ENCODE measurements at regions not wholly inside any gene's neighbourhood (a gene's known extent, or its start where the extent isn't known, plus 50 kb on each side); places are given as distances from the start of the nearest gene placed in this dataset.
"Not testable (repeated sequence)": the region's sequence is repeated elsewhere in the genome, so short reads cannot be mapped to it uniquely, and the experiment has no call there.

DNA sequence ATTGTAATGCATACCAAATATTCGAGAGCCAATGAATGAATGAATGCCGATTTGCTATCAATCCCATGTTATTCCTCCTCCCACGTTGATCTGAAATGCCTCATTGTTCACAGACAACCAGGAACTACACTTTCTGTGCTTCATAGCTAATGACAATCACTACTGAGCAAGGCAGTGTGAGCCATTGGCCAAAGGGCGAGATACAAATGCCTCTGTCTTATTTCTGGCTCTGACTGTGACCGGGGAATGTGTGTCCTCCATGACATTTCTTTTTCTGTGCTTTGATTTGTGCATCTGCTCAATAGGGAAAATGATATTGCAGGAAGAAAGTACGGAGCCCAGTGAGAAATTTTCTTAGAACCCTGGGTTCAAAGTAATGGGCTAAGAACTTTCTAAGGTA lies 217.1 kb downstream of the CXCL12 start:
- no peak for DNase-seq

DNA sequence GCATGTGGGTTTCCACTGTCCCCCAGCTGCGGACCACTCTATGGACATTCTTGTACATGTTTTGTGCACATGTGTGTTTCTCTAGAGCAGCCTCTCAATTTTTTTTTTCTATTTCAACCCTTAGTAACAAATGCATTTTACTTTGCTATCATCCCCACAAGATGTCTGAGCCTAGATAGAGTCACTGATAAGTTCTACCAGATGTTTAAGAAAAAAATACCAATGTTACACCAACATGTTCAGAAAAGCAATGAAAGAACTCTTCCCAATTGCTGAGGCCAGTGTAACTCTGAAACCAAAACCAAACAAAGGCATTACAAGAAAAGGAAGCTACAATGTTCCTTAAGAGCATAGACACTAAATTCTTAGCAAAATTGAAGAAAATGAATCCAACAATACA lies 218.5 kb downstream of the CXCL12 start:
- no peak for DNase-seq

DNA sequence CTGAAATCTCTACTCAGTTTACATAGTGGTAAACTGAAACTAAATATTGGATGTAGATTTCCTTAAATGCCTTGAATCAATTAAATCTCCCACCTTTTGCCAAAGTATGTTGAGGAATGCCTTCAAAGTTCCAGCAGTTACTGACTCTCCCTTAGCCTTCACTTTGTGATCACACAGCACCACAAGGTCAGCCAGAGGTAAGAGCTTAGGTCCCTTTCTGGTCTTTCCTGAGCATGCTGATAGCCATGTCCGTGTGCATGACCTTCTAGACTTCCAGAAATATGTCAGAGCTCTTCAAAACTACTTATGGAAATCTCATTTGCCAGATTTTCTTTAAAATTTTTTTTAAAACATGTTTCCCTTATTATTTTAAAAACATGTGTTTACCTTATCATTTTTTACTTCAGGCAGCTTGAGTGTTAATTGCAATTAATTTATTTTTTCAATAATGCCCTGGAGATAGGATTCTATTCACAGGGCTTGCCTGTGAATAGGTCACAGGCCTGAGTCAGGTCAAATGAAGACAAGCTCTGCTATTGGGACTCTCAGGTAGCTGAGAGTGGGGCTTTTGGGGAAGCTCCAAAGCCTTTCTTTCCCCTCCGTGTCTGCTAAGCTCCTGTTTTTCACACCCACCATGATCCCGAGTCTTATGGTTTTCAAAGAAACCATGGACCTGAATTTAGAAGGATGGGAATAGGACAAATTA lies 220.5 kb downstream of the CXCL12 start:
- DNase-seq = no peak

DNA sequence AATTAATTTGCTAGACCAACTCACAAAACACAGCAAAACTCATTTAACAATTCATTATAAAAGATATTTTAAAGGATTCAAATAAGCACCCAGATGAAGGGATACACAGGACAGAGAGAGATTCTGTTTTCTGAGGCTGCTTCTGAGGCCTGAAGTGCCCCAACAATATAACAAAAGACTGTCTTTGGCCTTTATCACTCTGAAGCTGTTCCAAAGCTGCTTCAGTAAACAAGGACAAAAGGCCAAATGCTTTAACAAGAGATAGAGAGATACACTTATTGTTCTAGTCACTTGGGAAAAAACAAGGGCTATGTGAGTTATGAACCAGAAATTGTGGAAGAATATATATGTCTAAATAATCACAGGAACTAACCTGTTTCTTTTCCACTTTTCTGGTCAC lies 223.7 kb downstream of the CXCL12 start:
- DNase-seq = no peak

DNA sequence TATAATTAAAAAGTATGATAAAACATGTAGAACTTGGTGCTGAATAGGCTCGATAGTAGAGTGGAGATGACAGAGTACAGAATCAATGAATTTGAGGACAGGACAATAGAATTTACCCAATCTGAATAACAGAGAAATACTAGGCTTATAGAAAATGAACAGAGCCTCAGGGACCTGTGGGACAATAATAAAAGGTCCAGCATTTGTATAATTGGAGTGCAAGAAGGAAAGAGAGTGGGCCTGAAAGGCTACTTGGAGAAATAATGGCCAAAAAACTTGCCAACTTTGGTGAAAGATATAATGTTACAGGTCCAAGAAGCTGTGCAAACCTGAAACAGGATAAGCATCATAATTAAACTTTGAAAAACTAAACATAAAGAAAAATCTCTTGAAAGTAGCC lies 227.3 kb downstream of the CXCL12 start:
- DNase-seq = no peak

DNA sequence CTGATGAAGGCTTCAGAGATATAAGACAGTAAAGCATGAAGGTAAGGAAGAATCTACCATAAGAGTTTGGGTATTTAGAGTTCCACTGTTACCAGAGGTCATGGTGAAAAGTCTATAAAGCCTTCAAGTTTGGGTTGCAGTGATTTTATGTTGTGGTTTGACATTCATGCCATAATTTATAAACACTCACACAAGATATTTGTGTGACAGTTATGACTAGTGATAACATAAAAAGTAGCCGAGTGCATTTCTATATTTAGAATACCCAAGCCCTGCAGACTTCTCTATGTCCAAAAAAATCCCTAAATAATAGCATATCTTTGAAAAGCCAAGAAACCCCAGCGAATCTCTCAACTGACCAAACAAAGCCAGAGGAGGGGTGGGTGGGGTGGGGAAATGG lies 229.9 kb downstream of the CXCL12 start:
- DNase-seq = no peak

DNA sequence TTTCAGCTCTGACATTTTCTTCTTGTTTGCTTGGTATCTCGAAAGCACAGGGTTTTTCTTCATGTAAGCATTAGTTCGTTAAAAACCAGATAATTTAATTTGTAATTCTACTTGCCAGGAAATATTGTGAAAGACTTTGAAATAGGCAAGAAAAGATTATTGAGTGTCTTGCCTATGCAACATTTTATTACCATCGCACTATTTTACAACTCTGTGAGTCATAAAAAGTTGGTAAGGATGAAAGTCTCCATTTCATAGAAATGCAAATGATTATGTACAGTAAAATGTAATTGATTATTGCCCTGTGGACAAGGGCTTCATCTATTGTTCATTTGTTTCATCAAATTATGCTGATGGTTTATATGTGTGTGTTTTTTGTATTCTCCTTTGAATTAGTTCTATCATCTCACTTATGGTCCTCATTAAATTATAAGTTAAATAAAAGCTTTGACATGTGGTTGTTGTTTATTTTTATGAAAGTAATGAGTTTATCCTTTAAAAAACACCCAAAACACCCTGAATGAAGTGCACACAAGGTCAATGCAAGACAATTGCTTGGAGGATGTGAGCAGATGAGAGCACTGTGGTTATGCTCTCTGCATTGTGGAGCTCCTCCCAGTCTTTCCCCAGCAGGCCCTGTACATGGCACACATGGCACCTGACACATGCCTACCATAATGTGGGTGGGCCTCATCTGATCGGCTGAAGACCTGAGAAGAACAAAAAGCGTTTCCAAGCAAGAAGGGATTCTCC lies 230.8 kb downstream of the CXCL12 start:
- DNase-seq = no peak

DNA sequence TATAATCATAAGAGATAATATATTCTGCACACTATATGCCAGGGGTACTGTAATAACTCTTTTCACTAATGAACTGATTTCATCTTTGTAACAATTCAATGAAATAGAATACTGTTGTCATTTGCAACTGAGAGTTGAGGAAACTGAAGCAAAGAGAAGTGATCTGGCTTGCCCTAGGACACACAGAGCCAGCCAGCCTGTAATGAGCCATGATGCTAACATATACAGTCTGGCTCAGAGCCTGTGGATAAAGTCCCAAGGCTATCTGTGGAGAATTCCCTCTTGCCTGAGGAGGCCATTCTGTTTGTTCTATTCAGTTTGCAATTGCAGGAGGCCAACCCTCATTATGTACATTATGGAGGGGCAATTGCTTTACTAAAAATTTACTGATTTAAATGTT lies 241.3 kb downstream of the CXCL12 start:
- no peak for DNase-seq

DNA sequence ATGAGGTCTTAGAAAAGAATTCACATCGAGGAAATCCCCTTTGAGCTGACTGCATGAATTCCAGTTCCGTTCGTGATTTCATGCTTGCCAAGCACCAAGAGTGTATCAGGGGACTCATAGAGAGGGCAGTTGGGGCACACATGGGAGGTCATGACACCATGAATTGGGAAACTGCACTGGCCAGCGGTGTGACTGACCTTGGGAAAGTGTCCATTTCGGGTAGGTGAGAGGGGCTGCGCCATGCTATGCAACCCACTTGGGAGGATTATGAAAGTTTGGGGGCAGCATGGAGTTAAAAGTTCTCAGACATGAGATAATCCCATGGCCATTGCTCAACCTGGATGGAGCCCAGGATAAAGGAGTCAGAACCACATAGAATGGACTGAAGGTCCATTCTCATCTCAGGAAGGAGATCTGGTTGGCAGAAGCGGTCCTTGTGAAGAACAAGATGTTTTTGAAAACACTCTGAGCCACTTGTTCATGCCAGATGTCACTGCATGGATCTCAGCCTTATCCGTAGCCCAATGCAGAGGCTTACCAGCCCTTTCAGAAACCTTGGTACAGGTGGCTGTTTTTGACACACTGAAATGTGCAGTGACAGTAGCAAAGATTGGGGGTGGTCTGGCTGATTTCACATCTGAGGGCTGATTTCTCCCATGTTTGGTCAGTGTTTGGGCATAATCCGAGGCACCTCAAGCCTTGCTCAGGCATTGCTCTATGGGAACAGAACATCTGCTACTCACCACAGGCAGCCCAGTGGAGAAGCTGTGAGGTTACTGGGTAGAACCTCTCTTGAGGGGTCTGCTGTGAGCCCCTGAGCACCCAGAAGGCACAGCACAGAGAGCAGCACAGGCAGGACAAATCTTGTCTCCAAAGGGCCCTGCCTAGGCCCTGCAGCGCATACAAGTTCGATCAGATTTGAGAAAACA lies 252.3 kb downstream of the CXCL12 start:
- no peak for DNase-seq

DNA sequence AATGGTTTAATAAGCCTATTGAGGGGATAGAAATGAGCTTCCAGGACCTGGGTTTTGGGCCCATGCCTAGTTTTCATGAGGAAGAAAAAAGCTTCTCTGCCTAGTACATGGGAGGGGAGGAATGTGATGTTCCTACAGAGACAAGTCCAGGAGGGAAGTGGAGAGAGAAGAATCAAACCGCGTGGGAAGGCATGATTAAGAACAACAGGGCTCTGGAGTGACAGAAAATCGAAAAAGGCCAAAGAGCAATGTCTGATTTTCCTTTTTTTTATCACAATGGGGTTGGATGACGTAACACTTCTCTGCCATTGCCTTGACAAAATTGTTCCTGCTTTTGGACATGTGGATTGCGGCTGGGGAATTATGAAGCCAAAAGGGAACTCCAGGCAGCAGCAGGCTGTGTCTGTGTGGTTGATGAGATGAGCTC lies 258.6 kb downstream of the CXCL12 start:
- no peak for DNase-seq

DNA sequence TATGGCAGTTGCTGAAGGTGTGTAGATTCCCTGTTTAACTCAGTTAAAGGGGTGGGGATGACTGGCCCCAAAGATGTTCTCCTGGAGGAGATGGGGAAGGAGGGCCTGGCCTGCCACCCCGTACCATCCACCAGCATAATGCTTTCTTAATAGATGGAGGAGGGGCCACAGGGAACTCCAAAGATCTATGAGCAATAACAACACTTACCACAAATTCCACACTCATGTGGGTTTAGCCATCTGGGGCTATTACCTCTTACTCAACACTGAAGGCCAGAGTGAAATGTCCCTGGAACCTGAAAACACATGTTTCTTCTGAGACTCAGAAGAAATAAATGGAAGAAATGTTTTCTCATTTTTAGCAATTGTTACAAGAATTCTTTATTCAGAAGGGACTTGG lies 259.0 kb downstream of the CXCL12 start:
- no peak for DNase-seq

DNA sequence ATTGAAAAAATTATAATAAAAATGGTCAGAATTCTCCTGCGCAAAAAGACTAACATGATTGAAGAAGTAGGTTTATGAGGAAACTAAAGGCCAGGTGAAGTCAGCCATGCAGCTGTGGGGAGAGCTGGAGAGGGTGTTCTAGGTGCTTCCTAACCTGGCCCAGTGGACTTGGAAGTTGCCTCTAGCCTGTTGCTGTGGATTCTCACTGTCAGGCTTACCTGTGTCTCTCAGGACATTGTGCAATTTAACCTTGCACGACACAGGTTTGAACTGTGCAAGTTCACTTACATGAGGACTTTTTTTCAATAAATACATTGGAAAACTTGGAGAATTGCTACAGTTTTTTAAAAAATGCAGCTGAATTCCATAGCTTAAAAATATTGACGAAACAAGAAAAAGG lies 266.4 kb downstream of the CXCL12 start:
- DNase-seq = no peak

DNA sequence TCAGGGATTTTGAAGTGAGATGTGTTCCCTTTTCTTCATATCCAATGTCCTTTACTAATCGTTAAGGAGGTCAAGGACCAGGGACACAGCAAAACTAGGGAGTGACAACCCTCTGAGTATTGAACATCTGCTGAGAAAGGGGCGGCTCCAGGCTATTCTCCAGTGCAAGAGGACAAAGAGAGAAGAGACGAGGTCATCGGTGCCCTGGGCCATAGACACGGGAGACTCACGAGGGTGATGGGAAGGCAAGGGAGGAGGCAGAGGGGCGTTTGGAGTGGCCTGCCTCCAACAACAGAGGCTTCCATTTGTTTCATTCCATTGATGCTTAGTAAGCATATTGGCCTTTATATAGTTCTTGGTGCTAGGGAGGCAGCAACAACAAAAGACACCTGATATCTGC lies 268.4 kb downstream of the CXCL12 start:
- no peak for DNase-seq

DNA sequence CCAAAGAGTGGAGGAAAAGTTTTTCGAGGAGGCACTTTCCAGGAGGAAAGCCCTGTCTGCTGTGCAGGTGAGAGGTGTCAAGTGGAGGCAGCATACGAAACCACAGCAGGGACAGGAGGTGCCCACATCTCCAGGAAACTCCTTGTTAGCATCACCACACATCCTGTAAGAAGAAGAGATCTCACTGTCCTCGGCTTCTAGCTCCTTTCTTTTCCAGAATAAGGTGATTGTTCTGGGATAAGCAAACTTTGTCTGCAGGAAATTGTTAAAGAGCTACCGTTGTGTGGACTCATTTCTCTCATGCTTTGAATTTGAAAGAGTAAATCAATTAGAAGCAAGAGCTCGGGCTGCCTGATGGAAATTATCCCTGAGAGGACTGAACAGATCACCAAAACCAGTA lies 269.4 kb downstream of the CXCL12 start:
- no peak for DNase-seq

DNA sequence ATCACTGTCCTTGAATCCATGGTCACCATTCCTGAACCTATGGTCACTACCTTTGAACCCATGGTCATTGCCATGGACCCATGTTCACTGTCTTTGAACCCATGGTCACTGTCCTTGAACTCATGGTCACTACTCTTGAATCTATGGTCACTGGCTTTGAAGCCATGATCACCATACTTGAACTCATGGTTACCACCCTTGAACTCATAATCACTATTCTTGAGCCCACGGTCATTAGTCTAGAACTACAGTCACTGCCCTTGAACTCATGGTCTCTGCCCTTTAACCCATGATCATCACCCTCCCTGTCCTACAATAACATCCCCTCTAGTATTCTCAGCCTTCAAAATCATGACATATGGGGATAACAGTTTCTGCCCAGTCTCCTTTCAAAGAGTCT lies 270.5 kb downstream of the CXCL12 start:
- DNase-seq = no peak

DNA sequence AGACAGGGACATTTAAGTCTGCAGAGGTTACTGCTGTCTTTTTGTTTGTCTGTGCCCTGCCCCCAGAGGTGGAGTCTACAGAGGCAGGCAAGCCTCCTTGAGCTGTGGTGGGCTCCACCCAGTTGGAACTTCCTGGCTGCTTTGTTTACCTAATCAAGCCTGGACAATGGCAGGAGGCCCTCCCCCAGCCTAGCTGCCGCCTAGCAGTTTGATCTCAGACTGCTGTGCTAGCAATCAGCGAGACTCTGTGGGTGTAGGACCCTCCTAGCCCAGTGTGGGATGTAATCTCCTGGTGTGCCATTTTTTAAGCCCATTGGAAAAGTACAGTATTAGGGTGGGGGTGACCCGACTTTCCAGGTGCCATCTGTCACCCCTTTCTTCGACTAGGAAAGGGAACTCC lies 272.6 kb downstream of the CXCL12 start:
- DNase-seq = not testable (repeated sequence)

DNA sequence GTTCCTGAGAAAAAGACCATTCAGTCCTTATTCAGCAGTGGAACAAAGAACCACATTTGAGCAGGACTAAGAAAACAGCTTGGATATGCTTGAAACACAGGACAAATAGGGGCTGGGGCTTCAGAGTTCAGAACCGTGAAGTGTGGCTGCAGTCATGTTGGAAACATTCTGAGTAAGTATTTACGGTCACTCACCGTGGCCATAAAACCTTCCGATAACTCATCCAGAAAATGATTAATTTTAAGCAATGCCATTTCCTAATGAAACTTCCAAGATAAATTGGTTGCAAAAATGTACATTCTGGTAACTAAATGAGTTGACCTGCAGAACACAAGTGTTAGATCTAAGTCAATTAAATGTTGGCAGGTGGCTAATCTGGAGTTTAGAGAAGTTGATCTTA lies 279.2 kb downstream of the CXCL12 start:
- no peak for DNase-seq

DNA sequence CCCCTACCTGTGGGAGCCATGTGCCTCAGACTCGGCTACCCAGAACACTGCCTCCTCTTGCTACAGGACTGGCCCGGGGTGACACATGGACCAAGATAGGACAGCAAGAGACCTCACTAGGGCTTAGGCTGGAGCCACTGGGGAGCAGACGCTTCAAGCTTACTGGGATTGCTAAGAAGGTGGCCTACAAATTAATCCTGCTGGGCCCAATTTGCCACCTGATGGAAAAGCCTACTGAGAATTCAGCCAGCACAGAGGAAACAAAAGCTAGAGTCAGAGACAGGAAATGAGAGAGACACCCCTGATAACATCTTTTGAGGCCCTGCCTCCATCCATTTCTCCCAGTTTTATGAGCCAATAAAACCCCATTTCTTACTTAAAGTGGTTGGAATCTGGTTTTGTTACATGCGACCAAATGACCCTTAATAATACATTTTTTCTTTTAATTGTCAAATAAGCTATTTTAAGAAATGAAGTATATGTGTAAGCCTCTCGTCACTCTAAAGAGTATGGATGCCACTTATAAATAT lies 282.1 kb downstream of the CXCL12 start:
- no peak for DNase-seq

DNA sequence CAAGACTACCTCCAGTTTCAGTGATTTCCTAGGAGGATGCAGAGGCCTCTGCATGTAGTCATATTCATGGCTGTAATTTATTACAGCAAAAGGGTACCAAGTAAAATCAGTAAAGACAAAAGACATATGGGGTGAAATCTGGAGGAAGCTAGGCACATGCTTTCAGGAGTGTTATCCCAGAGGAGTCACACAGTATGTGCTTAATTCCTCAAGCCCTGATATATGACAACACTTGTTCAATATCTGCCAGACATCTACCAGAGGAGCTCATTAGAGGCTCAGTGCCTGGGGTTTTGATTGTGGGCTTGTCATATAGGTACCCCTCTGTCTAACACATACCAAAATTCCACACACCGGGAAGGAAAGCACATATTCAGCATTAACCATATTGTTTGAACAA lies 283.8 kb downstream of the CXCL12 start:
- DNase-seq = no peak

DNA sequence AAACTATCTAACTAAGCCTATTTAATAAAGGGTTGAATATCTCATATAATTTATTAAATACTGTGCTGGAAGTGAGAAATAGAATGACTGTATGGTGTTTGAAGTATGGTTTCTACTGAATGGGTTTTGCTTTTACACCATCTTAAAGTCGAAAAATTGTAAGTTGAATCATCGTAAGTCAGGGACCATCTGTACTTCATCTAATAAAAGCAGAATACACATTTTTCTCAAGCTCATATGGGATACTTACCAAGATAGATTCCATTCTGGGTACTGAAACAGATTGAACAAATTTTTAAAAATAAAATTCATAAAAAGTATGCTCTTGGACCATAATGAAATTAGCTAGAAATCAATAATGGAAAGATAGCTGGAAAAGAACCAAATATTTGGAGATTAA lies 285.4 kb downstream of the CXCL12 start:
- no peak for DNase-seq

DNA sequence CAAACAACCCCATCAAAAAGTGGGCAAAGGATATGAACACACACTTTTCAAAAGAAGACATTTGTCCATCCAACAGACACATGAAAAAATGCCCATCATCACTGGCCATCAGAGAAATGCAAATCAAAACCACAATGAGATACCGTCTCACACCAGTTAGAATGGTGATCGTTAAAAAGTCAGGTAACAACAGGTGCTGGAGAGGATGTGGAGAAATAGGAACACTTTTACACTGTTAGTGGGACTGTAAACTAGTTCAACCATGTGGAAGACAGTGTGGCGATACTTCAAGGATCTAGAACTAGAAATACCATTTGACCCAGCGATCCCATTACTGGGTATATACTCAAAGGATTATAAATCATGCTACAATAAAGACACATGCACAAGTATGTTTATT lies 288.7 kb downstream of the CXCL12 start:
- DNase-seq = not testable (repeated sequence)

DNA sequence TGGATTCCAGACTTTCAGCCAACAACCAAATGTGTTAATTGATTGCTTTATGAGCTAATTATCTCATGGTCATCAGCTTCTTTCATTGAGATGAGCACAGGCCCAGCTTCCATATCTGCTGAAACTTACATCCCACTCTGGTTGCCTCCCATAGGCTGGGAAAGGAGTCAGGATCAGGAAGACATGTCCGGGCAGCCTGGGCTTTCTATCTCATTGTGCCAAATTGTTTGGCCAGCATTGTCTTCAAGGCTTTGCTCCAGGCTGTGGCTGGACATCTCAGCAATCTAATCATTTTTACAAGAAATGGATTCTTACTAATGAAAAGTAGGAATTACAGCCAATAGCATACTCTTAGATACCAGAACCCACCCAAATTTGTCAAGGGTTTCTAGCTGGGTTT lies 295.2 kb downstream of the CXCL12 start:
- no peak for DNase-seq

DNA sequence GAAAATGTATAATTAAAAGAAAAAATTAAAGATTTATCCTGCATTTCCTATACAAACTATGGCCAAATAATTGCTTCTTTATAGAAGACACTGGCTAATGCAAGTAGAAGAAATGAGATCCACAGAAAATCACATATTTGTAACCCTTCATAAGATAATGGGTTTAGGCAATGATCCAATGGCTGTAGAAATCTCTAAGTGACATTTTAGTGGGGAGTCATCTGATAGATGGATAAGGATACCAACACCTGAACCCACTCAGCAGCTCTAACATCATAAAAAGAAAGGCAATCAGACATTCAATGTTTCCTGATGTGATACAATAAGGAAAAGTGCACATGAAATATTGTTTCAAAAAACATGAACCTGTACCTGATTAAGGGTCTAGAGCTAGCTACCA lies 297.5 kb downstream of the CXCL12 start:
- DNase-seq = no peak
